ENCODE measurements at regions not wholly inside any gene's neighbourhood (a gene's known extent, or its start where the extent isn't known, plus 50 kb on each side); places are given as distances from the start of the nearest gene placed in this dataset.

- H3K36me3 ChIP-seq (ENCODE audit: control insufficient read depth in 2 of 2, insufficient read depth in 2 of 2, low read length in 1 of 2): no peaks in the 10 kb centered on the region
- no peaks in the 10 kb centered on the region for H4K20me1 ChIP-seq (ENCODE audit: control insufficient read depth, insufficient read depth)
- H3K9me3 ChIP-seq (replicated peaks; ENCODE audit: control insufficient read depth, insufficient read depth, low read length): no peaks in the 10 kb centered on the region
- no peak overlapping the region for H3K27ac ChIP-seq (ENCODE audit: control insufficient read depth, insufficient read depth)
- no peak overlapping the region for H3K4me3 ChIP-seq
- ATAC-seq: no peak
- H2AFZ ChIP-seq (ENCODE audit: control insufficient read depth, low read depth, low read length): no peak overlapping the region
- CTCF ChIA-PET: no interaction called here
- WGBS (ENCODE audit: insufficient coverage, insufficient replicate concordance, low lambda C conversion rate, missing lambda C conversion rate): 46% methylated on average over 1 of the region's 1 CpG
- no peaks in the 10 kb centered on the region for H3K27me3 ChIP-seq (replicated peaks in 1 of 2; ENCODE audit: control insufficient read depth in 2 of 2, insufficient read depth in 2 of 2, low read length in 1 of 2)
- no TSS peak for BruUV-seq (replicated peaks)
- POLR2A ChIA-PET: no interaction called here
- H3K9ac ChIP-seq (ENCODE audit: control insufficient read depth, insufficient read depth, low read length): no peak overlapping the region
- no peak for DNase-seq (ENCODE audit: low read depth, low spot score)
- in situ Hi-C loops (cut with MboI): no loop called here
- RAD21 ChIA-PET (ENCODE audit: unreplicated experiment): no interaction called here
- no peaks in the 10 kb centered on the region for H3K79me2 ChIP-seq (ENCODE audit: control insufficient read depth, insufficient read depth, low read length)
- no peaks in the 10 kb centered on the region for H3K4me1 ChIP-seq (ENCODE audit: control insufficient read depth, insufficient read depth, low read length)
- intact Hi-C loops (cut with micrococcal nuclease; ENCODE audit: unreplicated experiment): no loop called here
- TF ChIP-seq ATF7 (IDR thresholded peaks at IDR 0.05; ENCODE audit: low read depth) (no peak), BHLHE40 (IDR thresholded peaks at IDR 0.05; ENCODE audit: borderline replicate concordance in 1 of 2, low read depth in 2 of 2, low read length in 1 of 2) (no peak), POLR2AphosphoS2 (IDR thresholded peaks at IDR 0.05; ENCODE audit: low read depth, low read length) (no peak), NKRF (conservative IDR thresholded peaks at IDR 0.05) (no peak), FOS (IDR thresholded peaks at IDR 0.05; ENCODE audit: borderline replicate concordance, extremely low read depth, insufficient read length) (no peak), IRF3 (IDR thresholded peaks at IDR 0.05) (no peak)
- TF ChIP-seq, protein P1, sequence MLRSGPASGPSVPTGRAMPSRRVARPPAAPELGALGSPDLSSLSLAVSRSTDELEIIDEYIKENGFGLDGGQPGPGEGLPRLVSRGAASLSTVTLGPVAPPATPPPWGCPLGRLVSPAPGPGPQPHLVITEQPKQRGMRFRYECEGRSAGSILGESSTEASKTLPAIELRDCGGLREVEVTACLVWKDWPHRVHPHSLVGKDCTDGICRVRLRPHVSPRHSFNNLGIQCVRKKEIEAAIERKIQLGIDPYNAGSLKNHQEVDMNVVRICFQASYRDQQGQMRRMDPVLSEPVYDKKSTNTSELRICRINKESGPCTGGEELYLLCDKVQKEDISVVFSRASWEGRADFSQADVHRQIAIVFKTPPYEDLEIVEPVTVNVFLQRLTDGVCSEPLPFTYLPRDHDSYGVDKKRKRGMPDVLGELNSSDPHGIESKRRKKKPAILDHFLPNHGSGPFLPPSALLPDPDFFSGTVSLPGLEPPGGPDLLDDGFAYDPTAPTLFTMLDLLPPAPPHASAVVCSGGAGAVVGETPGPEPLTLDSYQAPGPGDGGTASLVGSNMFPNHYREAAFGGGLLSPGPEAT (IDR thresholded peaks at IDR 0.05; ENCODE audit: low read depth): no peak
- no peak overlapping the region for H3K4me2 ChIP-seq (ENCODE audit: control insufficient read depth, insufficient read depth)
- FAIRE-seq: no peak
- SMC1A ChIA-PET (ENCODE audit: uncharacterized antibody, unreplicated experiment): no interaction called here
These were observed 1106.3 kb upstream of the IGFBP7 start for GRCh38 chr4:58216461-58216860.

All from GM12878 (cell line).